Keratinocyte (primary cell): ENCODE measurements at regions not wholly inside any gene's neighbourhood (a gene's known extent, or its start where the extent isn't known, plus 50 kb on each side); places are given as distances from the start of the nearest gene placed in this dataset.
A peak's percentile ranks its signal among the peaks of the same experiment; 100 is the strongest.

Experiments used
- DNase-seq: peaks from one replicate; pipeline ENCODE4 v3.0.0-alpha.2; 2011; ENCODE audit warnings: low read depth, missing footprints, low spot score
- FAIRE-seq: peaks from 2 replicates; lab custom pipeline; 2011; peaks lifted over from hg19 to GRCh38; lab: Jason Lieb, UNC
- H2AFZ ChIP-seq: 2 replicates; pipeline ENCODE4 v1.6.0; 2012; ENCODE audit warnings: low read length, control low read depth, inconsistent platforms; ENCODE audit not compliant: control insufficient read depth
- H3K27ac ChIP-seq: 2 replicates; pipeline ENCODE4 v1.5.1; 2011; ENCODE audit warnings: low read length; ENCODE audit not compliant: control insufficient read depth, insufficient read depth
- H3K27me3 ChIP-seq: 3 replicates; pipeline ENCODE4 v1.6.0; 2011; ENCODE audit warnings: low read length; ENCODE audit not compliant: control insufficient read depth, insufficient read depth; ENCODE audit errors: extremely low read depth
- H3K36me3 ChIP-seq, 2 experiments: 2 replicates in 1 of 2; 3 replicates in 1 of 2; pipeline ENCODE4 v1.5.1; 2011; ENCODE audit warnings: low read length in 2 of 2, mild to moderate bottlenecking in 1 of 2; ENCODE audit not compliant: control insufficient read depth in 2 of 2, insufficient read depth in 2 of 2; ENCODE audit errors: extremely low read depth in 1 of 2
- H3K4me1 ChIP-seq: 3 replicates; pipeline ENCODE4 v1.5.1; 2011; ENCODE audit warnings: low read length; ENCODE audit not compliant: control insufficient read depth, insufficient read depth; ENCODE audit errors: extremely low read depth
- H3K4me2 ChIP-seq: 3 replicates; pipeline ENCODE4 v1.6.0; 2011; ENCODE audit warnings: low read depth, low read length; ENCODE audit not compliant: control insufficient read depth, insufficient read depth; ENCODE audit errors: extremely low read depth
- H3K4me3 ChIP-seq, 3 experiments: fragments of 200-600 bp in 1 of 3; sonication (generic) in 1 of 3; 2 replicates in 2 of 3; 3 replicates in 1 of 3; pipeline ENCODE4 v1.5.1; 2011 to 2016; ENCODE audit warnings: low read length in 3 of 3, mild to moderate bottlenecking in 3 of 3, control low read depth in 2 of 3, inconsistent platforms in 1 of 3, low read depth in 1 of 3, mixed read lengths in 1 of 3, mixed run types in 1 of 3, moderate library complexity in 1 of 3; ENCODE audit not compliant: control insufficient read depth in 2 of 3, insufficient read depth in 2 of 3; ENCODE audit errors: extremely low read depth in 1 of 3
- H3K79me2 ChIP-seq: 2 replicates; pipeline ENCODE4 v1.6.0; 2012; ENCODE audit warnings: low read length; ENCODE audit not compliant: control insufficient read depth, insufficient read depth
- H3K9ac ChIP-seq: 3 replicates; pipeline ENCODE4 v1.6.0; 2011; ENCODE audit warnings: low read length; ENCODE audit not compliant: control insufficient read depth, insufficient read depth; ENCODE audit errors: extremely low read depth
- H3K9me1 ChIP-seq: 3 replicates; pipeline ENCODE4 v1.6.0; 2011; ENCODE audit warnings: low read length; ENCODE audit not compliant: control insufficient read depth, insufficient read depth; ENCODE audit errors: extremely low read depth
- H3K9me3 ChIP-seq: 2 replicates; pipeline ENCODE4 v1.5.1; 2012; ENCODE audit warnings: low read depth, low read length; ENCODE audit not compliant: control insufficient read depth
- H4K20me1 ChIP-seq: 3 replicates; pipeline ENCODE4 v1.6.0; 2011; ENCODE audit warnings: low read length; ENCODE audit not compliant: control insufficient read depth, insufficient read depth; ENCODE audit errors: extremely low read depth
- EZH2 ChIP-seq: IDR thresholded peaks from one replicate; pipeline ENCODE4 v1.6.1; 2012; ENCODE audit warnings: inconsistent platforms, mild to moderate bottlenecking, low read length, moderate library complexity
- dilution Hi-C: fragments of 300-500 bp; cut with MboI; formaldehyde crosslinking; loops from one replicate; pipeline ENCODE4 v1.7.0; 2020; ENCODE audit warnings: low sequenced_read_pairs; ENCODE audit not compliant: extremely low pct_ligation_motif_present
- TF ChIP-seq, protein P1 (sequence below), 3 experiments: IDR thresholded peaks in 1 of 3; conservative IDR thresholded peaks in 1 of 3; optimal IDR thresholded peaks in 1 of 3; 2 replicates in 2 of 3; 3 replicates in 1 of 3; pipeline versions ENCODE3 to v1.5.1; 2011; ENCODE audit warnings: low read length in 3 of 3, mild to moderate bottlenecking in 3 of 3, moderate library complexity in 2 of 3, control low read depth in 1 of 3, inconsistent platforms in 1 of 3; ENCODE audit not compliant: insufficient read depth in 2 of 3; ENCODE audit errors: extremely low read depth in 1 of 3

DNA sequence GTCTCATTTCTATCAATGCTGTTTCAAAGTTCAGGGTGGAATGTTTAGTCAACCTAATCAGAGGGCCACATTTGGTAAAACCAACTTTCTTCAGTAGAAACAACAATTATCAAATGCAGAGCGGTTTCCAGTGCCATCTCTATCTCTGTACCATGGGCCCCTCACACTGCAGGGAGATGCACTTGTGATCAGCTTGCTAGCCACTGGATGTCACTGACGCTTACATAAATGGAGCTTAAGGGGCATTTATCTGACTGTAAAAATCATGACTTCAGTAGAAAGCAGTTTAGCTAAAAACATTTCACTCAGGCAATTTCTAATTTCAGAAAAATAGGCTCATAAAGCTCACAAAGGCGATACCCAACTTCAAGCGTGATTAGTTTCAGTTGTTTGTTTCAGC lies 678.0 kb downstream of the ZEB2 start:
- dilution Hi-C loops: no loop called here
- H3K4me3 ChIP-seq: no peak overlapping the region
- H4K20me1 ChIP-seq: no peaks in the 10 kb centered on the region
- no peaks in the 10 kb centered on the region for H3K79me2 ChIP-seq
- H3K9me1 ChIP-seq: no peaks in the 10 kb centered on the region
- no peaks in the 10 kb centered on the region for H3K4me1 ChIP-seq
- TF ChIP-seq, protein P1, sequence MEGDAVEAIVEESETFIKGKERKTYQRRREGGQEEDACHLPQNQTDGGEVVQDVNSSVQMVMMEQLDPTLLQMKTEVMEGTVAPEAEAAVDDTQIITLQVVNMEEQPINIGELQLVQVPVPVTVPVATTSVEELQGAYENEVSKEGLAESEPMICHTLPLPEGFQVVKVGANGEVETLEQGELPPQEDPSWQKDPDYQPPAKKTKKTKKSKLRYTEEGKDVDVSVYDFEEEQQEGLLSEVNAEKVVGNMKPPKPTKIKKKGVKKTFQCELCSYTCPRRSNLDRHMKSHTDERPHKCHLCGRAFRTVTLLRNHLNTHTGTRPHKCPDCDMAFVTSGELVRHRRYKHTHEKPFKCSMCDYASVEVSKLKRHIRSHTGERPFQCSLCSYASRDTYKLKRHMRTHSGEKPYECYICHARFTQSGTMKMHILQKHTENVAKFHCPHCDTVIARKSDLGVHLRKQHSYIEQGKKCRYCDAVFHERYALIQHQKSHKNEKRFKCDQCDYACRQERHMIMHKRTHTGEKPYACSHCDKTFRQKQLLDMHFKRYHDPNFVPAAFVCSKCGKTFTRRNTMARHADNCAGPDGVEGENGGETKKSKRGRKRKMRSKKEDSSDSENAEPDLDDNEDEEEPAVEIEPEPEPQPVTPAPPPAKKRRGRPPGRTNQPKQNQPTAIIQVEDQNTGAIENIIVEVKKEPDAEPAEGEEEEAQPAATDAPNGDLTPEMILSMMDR (optimal IDR thresholded peaks at IDR 0.05 in 1 of 3, IDR thresholded peaks at IDR 0.05 in 1 of 3, conservative IDR thresholded peaks at IDR 0.05 in 1 of 3; ENCODE audit: extremely low read depth in 1 of 3, insufficient read depth in 2 of 3, low read length in 3 of 3): peak in 1 of 3 experiments; percentile 43
- TF ChIP-seq EZH2: no peak
- H3K9me3 ChIP-seq: no peaks in the 10 kb centered on the region
- DNase-seq (no peak), FAIRE-seq (peak; percentile 20)
- no peak overlapping the region for H3K9ac ChIP-seq
- no peak overlapping the region for H3K27ac ChIP-seq
- H2AFZ ChIP-seq: no peak overlapping the region
- H3K36me3 ChIP-seq: no peaks in the 10 kb centered on the region
- H3K4me2 ChIP-seq: no peak overlapping the region
- no peaks in the 10 kb centered on the region for H3K27me3 ChIP-seq

DNA sequence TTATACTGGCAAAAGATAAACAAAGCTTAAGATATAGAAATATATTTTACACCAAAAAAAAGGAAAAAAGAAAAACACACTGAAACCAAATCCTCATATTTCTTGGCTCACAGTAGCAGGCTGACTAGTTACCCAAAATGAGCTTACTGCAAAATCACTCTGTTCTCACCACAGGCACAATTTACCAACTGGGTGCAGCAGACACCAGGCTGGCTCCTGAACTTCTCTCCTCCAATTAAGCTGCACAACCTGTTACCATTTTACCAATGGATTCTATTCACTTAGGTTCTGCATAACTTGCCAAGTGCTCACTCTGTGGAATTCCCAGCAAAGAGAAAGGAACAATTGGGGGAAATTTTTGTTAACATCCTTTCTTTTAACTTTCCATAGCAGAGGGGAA lies 679.3 kb downstream of the ZEB2 start:
- no peak for TF ChIP-seq EZH2
- TF ChIP-seq, protein P1 (optimal IDR thresholded peaks at IDR 0.05 in 1 of 3, IDR thresholded peaks at IDR 0.05 in 1 of 3, conservative IDR thresholded peaks at IDR 0.05 in 1 of 3; ENCODE audit: extremely low read depth in 1 of 3, insufficient read depth in 2 of 3, low read length in 3 of 3): no peak
- H4K20me1 ChIP-seq: no peaks in the 10 kb centered on the region
- H3K79me2 ChIP-seq: no peaks in the 10 kb centered on the region
- no peak overlapping the region for H2AFZ ChIP-seq
- no peaks in the 10 kb centered on the region for H3K9me3 ChIP-seq
- no peaks in the 10 kb centered on the region for H3K9me1 ChIP-seq
- no peak overlapping the region for H3K27ac ChIP-seq
- H3K9ac ChIP-seq: no peak overlapping the region
- H3K27me3 ChIP-seq: no peaks in the 10 kb centered on the region
- no peak overlapping the region for H3K4me2 ChIP-seq
- DNase-seq: no peak
- dilution Hi-C loops: no loop called here
- FAIRE-seq: no peak
- H3K4me1 ChIP-seq: no peaks in the 10 kb centered on the region
- no peak overlapping the region for H3K4me3 ChIP-seq
- H3K36me3 ChIP-seq: no peaks in the 10 kb centered on the region
